Esophagus muscularis mucosa (tissue), 4 donors: ENCODE measurements at regions not wholly inside any gene's neighbourhood (a gene's known extent, or its start where the extent isn't known, plus 50 kb on each side); places are given as distances from the start of the nearest gene placed in this dataset.

Source experiments
- DNase-seq: peaks from one replicate; pipeline ENCODE4 v3.0.0-alpha.2; 2017; ENCODE audit errors: extremely low spot score
- H3K27ac ChIP-seq, 4 donors: fragments of 200-600 bp; sonication (generic); replicated peaks in 1 of 4; 1 replicate in 3 of 4; 2 replicates in 1 of 4; pipeline ENCODE4 v1.5.1; 2016 to 2019; ENCODE audit warnings: mild to moderate bottlenecking in 1 of 4
- H3K27me3 ChIP-seq, 4 donors: fragments of 200-600 bp; sonication (generic); one replicate each; pipeline versions ENCODE4 v1.5.1 to v1.6.0; 2016 to 2019
- H3K36me3 ChIP-seq, 4 donors: fragments of 200-600 bp; sonication (generic); one replicate each; pipeline ENCODE4 v1.5.1; 2016 to 2019
- H3K4me1 ChIP-seq, 4 donors: fragments of 200-600 bp; sonication (generic); one replicate each; pipeline ENCODE4 v1.5.1; 2016 to 2019
- H3K4me3 ChIP-seq, 4 donors: fragments of 200-600 bp; sonication (generic); 1 replicate in 2 of 4; 2 replicates in 2 of 4; pipeline ENCODE4 v1.5.1; 2016 to 2019; ENCODE audit warnings: mild to moderate bottlenecking in 4 of 4, moderate library complexity in 1 of 4
- H3K9me3 ChIP-seq, 4 donors: fragments of 200-600 bp; sonication (generic); 1 replicate in 3 of 4; 2 replicates in 1 of 4; pipeline ENCODE4 v1.5.1; 2016 to 2019
- CTCF ChIP-seq, 3 experiments: fragments of 200-600 bp in 2 of 3; fragments of 450-650 bp in 1 of 3; sonication (generic) in 2 of 3; IDR thresholded peaks; one replicate each; pipeline ENCODE4 v1.5.1; 2017 to 2019; ENCODE audit warnings: antibody characterized with exemption in 3 of 3, mild to moderate bottlenecking in 2 of 3, moderate library complexity in 1 of 3
- EP300 ChIP-seq: sonication (generic); formaldehyde crosslinking; IDR thresholded peaks from one replicate; pipeline ENCODE4 v1.6.1; 2017; ENCODE audit warnings: antibody characterized with exemption
- POLR2A ChIP-seq: fragments of 450-650 bp; IDR thresholded peaks from one replicate; pipeline ENCODE4 v1.6.1; 2017; ENCODE audit warnings: antibody characterized with exemption, moderate library complexity, mild to moderate bottlenecking, low read depth
- POLR2AphosphoS5 ChIP-seq, 2 donors: sonication (generic); formaldehyde crosslinking; IDR thresholded peaks; one replicate each; pipeline ENCODE4 v1.6.1; 2017; ENCODE audit warnings: antibody characterized with exemption in 2 of 2
- WGBS: methylation state at CpG from one replicate; pipeline ENCODE4 v1.1.5; 2018; 5-methylcytosine and 5-hydroxymethylcytosine counted together
- intact Hi-C: fragments of 100-400 bp; cut with DNase I; formaldehyde crosslinking; loops from one replicate; pipeline ENCODE4 v1.15.1; 2023

- Histone ChIP-seq H3K9me3 (no peaks in the 10 kb centered on the region), H3K27ac (no peak overlapping the region), H3K36me3 (no peaks in the 10 kb centered on the region), H3K4me1 (no peaks in the 10 kb centered on the region), H3K27me3 (no peaks in the 10 kb centered on the region), H3K4me3 (no peak overlapping the region)
- intact Hi-C loops = no loop called here
- DNase-seq = no peak
- TF ChIP-seq POLR2AphosphoS5 (IDR thresholded peaks at IDR 0.05) (no peak), CTCF (IDR thresholded peaks at IDR 0.05) (no peak), POLR2A (no peak), EP300 (no peak)
- 74% methylated on average over 4 of the region's 4 CpGs for WGBS
These were observed 112.4 kb upstream of the STT3B start for GRCh38 chr3:31420311-31420710.

- no peaks in the 10 kb centered on the region for H3K27me3 ChIP-seq
- H3K9me3 ChIP-seq = no peaks in the 10 kb centered on the region
- no peak overlapping the region for H3K27ac ChIP-seq
- H3K4me1 ChIP-seq = no peaks in the 10 kb centered on the region
- H3K36me3 ChIP-seq = no peaks in the 10 kb centered on the region
- H3K4me3 ChIP-seq = no peak overlapping the region
- 91% methylated on average over 2 of the region's 2 CpGs for WGBS
- TF ChIP-seq CTCF (IDR thresholded peaks at IDR 0.05) (no peak), EP300 (no peak), POLR2A (no peak), POLR2AphosphoS5 (IDR thresholded peaks at IDR 0.05) (no peak)
- DNase-seq = no peak
- intact Hi-C loops = no loop called here
These were observed 111.2 kb upstream of the STT3B start for GRCh38 chr3:31421314-31422048.

GRCh38 chr3:31422237-31422636, 110.5 kb upstream of the STT3B start:
- no peaks in the 10 kb centered on the region for H3K9me3 ChIP-seq
- WGBS = 100% methylated on average over 1 of the region's 1 CpG
- intact Hi-C loops = no loop called here
- no peak overlapping the region for H3K27ac ChIP-seq
- no peaks in the 10 kb centered on the region for H3K4me1 ChIP-seq
- TF ChIP-seq POLR2AphosphoS5 (IDR thresholded peaks at IDR 0.05) = no peak
- TF ChIP-seq CTCF (IDR thresholded peaks at IDR 0.05) = no peak
- TF ChIP-seq POLR2A = no peak
- TF ChIP-seq EP300 = no peak
- H3K36me3 ChIP-seq = no peaks in the 10 kb centered on the region
- H3K4me3 ChIP-seq = no peak overlapping the region
- no peak for DNase-seq
- no peaks in the 10 kb centered on the region for H3K27me3 ChIP-seq

- TF ChIP-seq POLR2AphosphoS5 (IDR thresholded peaks at IDR 0.05) = no peak
- no peak for TF ChIP-seq POLR2A
- no peak for TF ChIP-seq CTCF (IDR thresholded peaks at IDR 0.05)
- H3K4me1 ChIP-seq = no peaks in the 10 kb centered on the region
- no peak for DNase-seq
- H3K4me3 ChIP-seq = no peak overlapping the region
- no peaks in the 10 kb centered on the region for H3K36me3 ChIP-seq
- no peak overlapping the region for H3K27ac ChIP-seq
- 100% methylated on average over 2 of the region's 2 CpGs for WGBS
- no peaks in the 10 kb centered on the region for H3K27me3 ChIP-seq
- H3K9me3 ChIP-seq = no peaks in the 10 kb centered on the region
- intact Hi-C loops = no loop called here
These were observed 109.2 kb upstream of the STT3B start for GRCh38 chr3:31423482-31423881.

- TF ChIP-seq EP300 (no peak), POLR2A (no peak)
- no peak overlapping the region for H3K4me3 ChIP-seq
- no peak for DNase-seq
- no peaks in the 10 kb centered on the region for H3K9me3 ChIP-seq
- H3K36me3 ChIP-seq = no peaks in the 10 kb centered on the region
- H3K27me3 ChIP-seq = no peaks in the 10 kb centered on the region
- H3K4me1 ChIP-seq = no peaks in the 10 kb centered on the region
- H3K27ac ChIP-seq = no peak overlapping the region
- intact Hi-C loops = no loop called here
These were observed 107.3 kb upstream of the STT3B start for GRCh38 chr3:31425401-31425800.
